H9 (cell line): ENCODE measurements at regions not wholly inside any gene's neighbourhood (a gene's known extent, or its start where the extent isn't known, plus 50 kb on each side); places are given as distances from the start of the nearest gene placed in this dataset.

Experiments used
- DNase-seq: peaks from one replicate; pipeline ENCODE4 v3.0.0-alpha.2; 2017
- H2AFZ ChIP-seq: one replicate; pipeline ENCODE4 v1.6.1; 2013; ENCODE audit warnings: mild to moderate bottlenecking, low read length, control low read depth, moderate library complexity
- H2AK5ac ChIP-seq: 2 replicates; pipeline ENCODE4 v1.6.1; 2013; ENCODE audit warnings: low read length, control low read depth, mixed read lengths; ENCODE audit not compliant: insufficient read length
- H2BK120ac ChIP-seq: one replicate; pipeline ENCODE4 v1.6.1; 2013; ENCODE audit warnings: low read depth, mild to moderate bottlenecking, low read length, control low read depth, inconsistent platforms; ENCODE audit not compliant: poor library complexity, severe bottlenecking
- H2BK12ac ChIP-seq: 2 replicates; pipeline ENCODE4 v1.6.1; 2013; ENCODE audit warnings: low read length, control low read depth, mixed read lengths, low read depth; ENCODE audit not compliant: insufficient read length
- H2BK15ac ChIP-seq: 2 replicates; pipeline ENCODE4 v1.6.1; 2013; ENCODE audit warnings: low read depth, low read length, control low read depth
- H2BK20ac ChIP-seq: one replicate; pipeline ENCODE4 v1.6.1; 2013; ENCODE audit warnings: low read depth, mild to moderate bottlenecking, low read length, control low read depth, inconsistent platforms; ENCODE audit not compliant: poor library complexity, severe bottlenecking
- H2BK5ac ChIP-seq: 2 replicates; pipeline ENCODE4 v1.6.1; 2013; ENCODE audit warnings: low read length, control low read depth, mixed read lengths; ENCODE audit not compliant: insufficient read length
- H3K14ac ChIP-seq: 2 replicates; pipeline ENCODE4 v1.6.1; 2013; ENCODE audit warnings: low read length, control low read depth; ENCODE audit not compliant: insufficient read depth
- H3K18ac ChIP-seq: 2 replicates; pipeline ENCODE4 v1.6.1; 2013; ENCODE audit warnings: low read depth, mild to moderate bottlenecking, mixed read lengths, low read length, control low read depth; ENCODE audit not compliant: insufficient read length
- H3K23ac ChIP-seq: 2 replicates; pipeline ENCODE4 v1.6.1; 2013; ENCODE audit warnings: low read length, control low read depth, mixed read lengths, low read depth; ENCODE audit not compliant: insufficient read length
- H3K23me2 ChIP-seq: 2 replicates; pipeline ENCODE4 v1.6.1; 2013; ENCODE audit warnings: low read depth, mild to moderate bottlenecking, mixed read lengths, low read length, control low read depth; ENCODE audit not compliant: insufficient read length, poor library complexity, severe bottlenecking
- H3K27ac ChIP-seq: 2 replicates; pipeline ENCODE4 v1.5.1; 2013; ENCODE audit warnings: low read length, control low read depth, mixed read lengths, low read depth; ENCODE audit not compliant: insufficient read length
- H3K27me3 ChIP-seq: 2 replicates; pipeline ENCODE4 v1.6.1; 2013; ENCODE audit warnings: low read length, control low read depth, inconsistent platforms; ENCODE audit not compliant: insufficient read depth
- H3K4ac ChIP-seq: 2 replicates; pipeline ENCODE4 v1.6.1; 2013; ENCODE audit warnings: low read depth, mild to moderate bottlenecking, control low read depth, inconsistent platforms, low read length, moderate library complexity
- H3K4me1 ChIP-seq: 2 replicates; pipeline ENCODE4 v1.6.1; 2013; ENCODE audit warnings: low read length, control low read depth, inconsistent platforms; ENCODE audit not compliant: insufficient read depth
- H3K4me2 ChIP-seq: 2 replicates; pipeline ENCODE4 v1.6.1; 2013; ENCODE audit warnings: low read length, control low read depth, mixed read lengths; ENCODE audit not compliant: insufficient read length, insufficient read depth
- H3K56ac ChIP-seq: 2 replicates; pipeline ENCODE4 v1.6.1; 2013; ENCODE audit warnings: low read depth, mild to moderate bottlenecking, mixed read lengths, low read length, control low read depth; ENCODE audit not compliant: insufficient read length
- H3K79me1 ChIP-seq: 2 replicates; pipeline ENCODE4 v1.6.1; 2013; ENCODE audit warnings: low read depth, mild to moderate bottlenecking, moderate library complexity, low read length, control low read depth, inconsistent platforms; ENCODE audit not compliant: insufficient read depth, poor library complexity, severe bottlenecking
- H3K79me2 ChIP-seq: 2 replicates; pipeline ENCODE4 v1.6.1; 2013; ENCODE audit warnings: low read length, control low read depth, inconsistent platforms; ENCODE audit not compliant: insufficient read depth
- H3K9ac ChIP-seq: 2 replicates; pipeline ENCODE4 v1.6.1; 2013; ENCODE audit warnings: low read length, control low read depth, mixed read lengths; ENCODE audit not compliant: insufficient read length; ENCODE audit errors: extremely low read depth
- H3K9me3 ChIP-seq: one replicate; pipeline ENCODE4 v1.6.1; 2013; ENCODE audit warnings: low read depth, low read length, inconsistent platforms; ENCODE audit not compliant: control insufficient read depth
- H3T11ph ChIP-seq: one replicate; pipeline ENCODE4 v1.6.1; 2013; ENCODE audit warnings: mild to moderate bottlenecking, low read length, control low read depth, inconsistent platforms
- H4K20me1 ChIP-seq: one replicate; pipeline ENCODE4 v1.6.1; 2013; ENCODE audit not compliant: control insufficient read depth, insufficient read length, insufficient read depth
- H4K5ac ChIP-seq: 2 replicates; pipeline ENCODE4 v1.6.1; 2013; ENCODE audit warnings: low read depth, mild to moderate bottlenecking, mixed read lengths, low read length, control low read depth; ENCODE audit not compliant: insufficient read length
- H4K8ac ChIP-seq: replicated peaks from 2 replicates; pipeline ENCODE4 v1.6.1; 2013; ENCODE audit warnings: low read length, control low read depth, mixed read lengths, low read depth; ENCODE audit not compliant: insufficient read length
- H4K91ac ChIP-seq: 2 replicates; pipeline ENCODE4 v1.6.1; 2013; ENCODE audit warnings: low read depth, mild to moderate bottlenecking, moderate library complexity, mixed read lengths, low read length, control low read depth; ENCODE audit not compliant: insufficient read length
- H3K27ac Mint-ChIP-seq, 3 experiments: 2 replicates in 2 of 3; 3 replicates in 1 of 3; pipeline ENCODE4 v1.8.0; 2020 to 2021; ENCODE audit warnings: mixed read lengths in 3 of 3, mild to moderate bottlenecking in 1 of 3, moderate library complexity in 1 of 3
- H3K27me3 Mint-ChIP-seq: 2 replicates; pipeline ENCODE4 v1.8.0; 2021; ENCODE audit warnings: low read depth, mild to moderate bottlenecking, moderate library complexity, mixed read lengths
- H3K36me3 Mint-ChIP-seq, 3 experiments: 2 replicates in 2 of 3; 3 replicates in 1 of 3; pipeline ENCODE4 v1.8.0; 2020 to 2021; ENCODE audit warnings: low read depth in 3 of 3, mixed read lengths in 3 of 3; ENCODE audit not compliant: insufficient read depth in 1 of 3
- H3K4me1 Mint-ChIP-seq, 2 experiments: 2 replicates each; pipeline ENCODE4 v1.8.0; 2020; ENCODE audit warnings: mixed read lengths in 2 of 2
- H3K4me3 Mint-ChIP-seq, 2 experiments: 2 replicates in 1 of 2; 3 replicates in 1 of 2; pipeline ENCODE4 v1.8.0; 2020 to 2021; ENCODE audit warnings: mild to moderate bottlenecking in 2 of 2, mixed read lengths in 2 of 2, moderate library complexity in 1 of 2
- H3K9me3 Mint-ChIP-seq, 2 experiments: 2 replicates in 1 of 2; 3 replicates in 1 of 2; pipeline ENCODE4 v1.8.0; 2020; ENCODE audit warnings: mild to moderate bottlenecking in 2 of 2, mixed read lengths in 2 of 2, moderate library complexity in 1 of 2
- CTCF ChIP-seq: fragments of 200-600 bp; sonication (generic); conservative IDR thresholded peaks from 3 replicates; pipeline ENCODE4 v1.8.0; 2021; ENCODE audit warnings: antibody characterized with exemption, mild to moderate bottlenecking
- WGBS: extraction: QIAGEN DNeasy Blood & Tissue Kit; methylation state at CpG from one replicate; pipeline ENCODE4 v1.1.7; 2013; ENCODE audit warnings: missing lambda C conversion rate, low lambda C conversion rate, mixed read lengths; ENCODE audit not compliant: insufficient read length; ENCODE audit errors: extremely low coverage; 5-methylcytosine and 5-hydroxymethylcytosine counted together

- Histone ChIP-seq H2BK120ac (no peak overlapping the region), H4K20me1 (no peaks in the 10 kb centered on the region)
These were observed 853.4 kb downstream of the KCNJ2 start for GRCh38 chr17:71022758-71023157.

More at GRCh38 chr17:71022758-71023157, 853.4 kb downstream of the KCNJ2 start:
- Histone ChIP-seq H3K4me1 (no peaks in the 10 kb centered on the region; the same call in 1 of the 2 replicates), H2BK20ac (no peak overlapping the region), H2BK5ac (no peak overlapping the region), H3K23me2 (no peaks in the 10 kb centered on the region), H3K56ac (no peak overlapping the region), H3K23ac (no peak overlapping the region), H3K9me3 (no peaks in the 10 kb centered on the region), H3K14ac (no peak overlapping the region), H3K9ac (no peak overlapping the region), H2AFZ (no peak overlapping the region), H4K5ac (no peak overlapping the region), H3T11ph (no peak overlapping the region), H2BK12ac (no peak overlapping the region), H2AK5ac (no peak overlapping the region), H4K91ac (no peak overlapping the region), H3K4me2 (no peak overlapping the region), H4K8ac (no peak overlapping the region), H3K27me3 (no peaks in the 10 kb centered on the region), H3K27ac (no peak overlapping the region), H2BK15ac (no peak overlapping the region), H3K4ac (no peak overlapping the region), H3K79me2 (no peaks in the 10 kb centered on the region), H3K18ac (no peak overlapping the region), H3K79me1 (no peaks in the 10 kb centered on the region)
- WGBS = 100% methylated on average over 1 of the region's 3 CpGs
- no peak for DNase-seq
- Mint-ChIP-seq H3K4me3 (no peak overlapping the region), H3K9me3 (peaks cover 2 to 4% of the 10 kb centered on the region in 2 experiments; a peak in 3 of 5 replicates), H3K36me3 (peaks cover 0 to 7% (median 2%) of the 10 kb centered on the region in 3 experiments; a peak in 2 of 7 replicates), H3K4me1 (no peaks in the 10 kb centered on the region; a peak in 1 of 4 replicates), H3K27me3 (peaks cover 22% of the 10 kb centered on the region), H3K27ac (no peak overlapping the region)
- TF ChIP-seq CTCF = no peak
